HG03457 (cell line): ENCODE measurements at regions not wholly inside any gene's neighbourhood (a gene's known extent, or its start where the extent isn't known, plus 50 kb on each side); places are given as distances from the start of the nearest gene placed in this dataset.
"Not testable (repeated sequence)": the region's sequence is repeated elsewhere in the genome, so short reads cannot be mapped to it uniquely, and the experiment has no call there.

Experiments used
- ATAC-seq: cut with Tn5 transposase; IDR thresholded peaks from one replicate; pipeline ENCODE4 v1.9.1; 2021; ENCODE audit warnings: moderate number of reproducible peaks; ENCODE audit not compliant: unreplicated experiment

DNA sequence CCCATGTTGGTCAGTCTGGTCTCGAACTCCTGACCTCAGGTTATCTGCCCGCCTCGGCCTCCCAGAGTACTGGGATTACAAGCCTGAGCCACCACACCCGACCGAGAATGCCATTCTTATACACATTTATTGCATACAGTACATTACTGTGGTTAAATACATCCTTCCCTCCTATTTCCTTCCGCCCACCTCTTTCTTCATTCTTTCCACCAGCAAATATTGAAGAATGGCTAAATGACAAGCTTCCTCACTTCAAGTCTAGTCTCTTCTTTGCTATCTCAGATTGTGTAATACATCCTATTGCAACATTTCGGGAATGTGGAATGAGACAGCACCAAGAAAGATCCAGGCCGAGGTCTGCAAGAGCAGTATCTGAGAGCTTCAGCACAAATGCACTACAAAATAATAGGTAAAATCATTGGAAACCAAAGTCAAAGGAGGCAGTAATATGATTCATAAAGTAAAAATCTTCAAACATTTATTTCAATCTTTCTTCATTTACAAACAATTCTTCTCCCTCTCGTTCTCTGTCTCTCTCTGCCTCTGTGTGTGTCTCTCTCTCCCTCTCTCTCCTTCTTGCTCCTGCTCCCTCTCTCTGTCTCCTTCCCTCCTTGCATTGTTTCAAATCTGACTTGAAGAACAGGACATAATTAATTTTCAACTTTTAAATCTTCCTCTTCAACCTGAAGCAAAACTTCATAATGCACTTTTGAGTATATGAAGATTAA is 94.7 kb upstream of the TGFBR2 start:
- ATAC-seq: no peak

DNA sequence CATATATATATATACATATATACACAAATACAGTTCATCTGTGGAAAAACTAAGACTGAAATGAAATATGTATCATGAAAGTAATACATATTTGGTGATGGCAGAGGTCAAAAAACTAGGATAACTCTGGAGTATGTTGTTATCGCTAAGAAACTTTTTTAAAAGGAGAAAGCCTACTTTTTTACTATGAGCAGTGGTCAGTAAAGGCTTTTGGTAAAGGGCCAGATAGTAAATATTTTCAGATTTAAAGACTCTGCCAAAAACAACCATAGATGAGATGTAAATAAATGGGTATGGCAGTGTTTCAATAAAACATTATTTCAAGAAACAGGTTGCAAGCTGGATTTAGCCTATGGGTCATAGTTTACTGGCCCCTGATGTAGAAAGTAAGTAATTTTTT is 93.8 kb upstream of the TGFBR2 start:
- ATAC-seq: no peak

DNA sequence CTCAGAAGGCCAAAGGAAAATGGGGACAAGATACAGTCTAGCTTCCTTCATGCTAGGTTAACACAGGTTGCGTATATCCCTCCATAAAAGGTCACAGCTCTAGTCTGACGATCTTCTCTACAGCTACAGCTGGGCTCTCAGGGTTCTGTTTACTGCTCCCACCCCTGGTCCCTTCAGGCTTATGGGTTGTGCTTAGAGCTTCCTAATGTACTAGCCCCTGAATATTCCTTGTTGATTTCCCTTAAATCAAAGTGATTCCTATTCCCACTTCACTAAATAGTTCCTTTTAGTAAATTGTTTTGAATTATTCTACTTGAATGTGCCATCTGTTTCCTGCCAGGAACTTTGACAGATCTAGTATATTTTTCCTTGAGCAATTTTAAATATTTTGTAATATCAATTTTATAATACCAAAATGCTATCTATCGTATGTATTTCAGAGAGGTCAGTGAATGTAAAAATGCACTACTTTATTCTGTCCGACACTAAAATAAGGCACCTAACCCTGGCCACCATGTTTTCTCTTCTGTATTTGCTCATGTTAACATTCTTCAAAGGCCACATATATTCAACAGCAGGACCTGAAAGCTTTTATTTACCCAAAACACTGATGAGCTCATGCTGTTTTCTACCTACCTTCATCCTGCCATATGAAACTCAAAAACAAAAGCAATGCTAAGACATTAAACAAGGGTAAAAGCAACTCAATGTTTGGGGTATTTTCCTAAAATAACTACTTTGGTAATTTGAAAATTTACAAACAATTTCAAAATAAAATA is 92.8 kb upstream of the TGFBR2 start:
- no peak for ATAC-seq

DNA sequence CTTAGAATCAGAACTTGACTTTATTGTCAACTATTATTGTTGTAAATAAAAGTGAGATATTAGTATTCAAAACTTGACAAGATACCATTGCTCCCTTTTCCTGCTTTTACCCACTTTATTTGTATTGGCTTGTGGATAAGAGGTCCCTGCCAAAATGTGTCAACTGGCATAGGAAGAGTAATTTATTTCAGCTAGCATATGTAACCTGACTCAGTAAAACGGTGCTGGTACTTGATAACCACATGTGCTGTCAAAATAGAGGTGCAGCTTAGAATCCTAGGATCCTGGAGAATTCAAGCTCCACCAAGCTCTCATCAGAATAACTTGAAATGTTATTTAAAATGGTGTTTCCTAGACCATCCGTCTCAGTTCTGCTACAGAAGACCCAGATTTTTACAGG is 90.2 kb upstream of the TGFBR2 start:
- ATAC-seq: no peak

DNA sequence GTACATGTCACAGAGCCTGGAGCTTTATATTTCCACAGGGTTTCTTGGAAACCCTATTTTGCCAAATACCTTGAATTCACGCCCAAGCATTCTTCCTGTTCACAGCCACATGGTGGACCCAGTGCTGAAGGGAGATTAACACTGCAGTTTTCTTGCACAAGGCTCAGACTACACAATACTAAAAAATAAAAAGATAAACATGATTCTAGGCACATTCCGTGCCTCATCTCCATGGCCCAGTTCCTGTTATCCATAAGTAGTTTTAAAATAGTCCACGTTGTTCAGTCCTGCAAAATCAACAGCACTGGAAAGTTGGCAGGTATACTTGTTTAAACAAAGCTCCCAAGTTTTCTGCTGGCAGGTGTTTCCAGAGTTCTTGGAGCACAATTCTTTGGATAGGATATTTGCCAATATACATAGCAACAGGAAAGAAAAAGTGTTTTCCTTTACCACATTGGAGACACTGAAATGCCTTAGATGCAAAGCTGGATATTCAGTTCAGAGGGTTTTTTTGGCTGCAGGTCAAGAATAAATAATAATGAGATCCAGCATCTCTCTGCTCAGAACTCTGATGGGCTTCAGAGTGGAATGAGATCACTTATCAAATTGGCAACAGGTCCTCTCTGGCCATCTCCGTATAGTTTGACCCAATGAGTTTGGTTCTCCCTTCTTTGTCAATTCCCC is 88.1 kb upstream of the TGFBR2 start:
- ATAC-seq: no peak

DNA sequence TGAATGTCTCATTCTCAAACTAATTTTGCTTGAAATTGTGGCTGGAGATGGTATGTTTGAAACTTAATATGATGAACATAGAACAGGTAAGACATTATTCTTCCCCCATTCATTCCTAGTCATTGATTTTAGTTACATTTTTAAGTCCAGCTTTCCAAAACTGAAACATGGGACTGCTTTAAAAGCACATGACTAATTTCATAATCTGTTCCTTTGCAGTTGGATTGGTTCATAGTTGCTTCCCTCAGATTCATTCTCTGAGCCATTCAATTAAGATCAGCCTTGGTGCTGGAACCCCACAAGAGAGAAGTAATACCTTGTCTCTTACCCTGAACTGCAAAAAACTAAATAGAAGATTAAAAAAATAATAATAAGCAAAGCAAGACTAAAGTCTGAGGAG is 87.5 kb upstream of the TGFBR2 start:
- no peak for ATAC-seq

DNA sequence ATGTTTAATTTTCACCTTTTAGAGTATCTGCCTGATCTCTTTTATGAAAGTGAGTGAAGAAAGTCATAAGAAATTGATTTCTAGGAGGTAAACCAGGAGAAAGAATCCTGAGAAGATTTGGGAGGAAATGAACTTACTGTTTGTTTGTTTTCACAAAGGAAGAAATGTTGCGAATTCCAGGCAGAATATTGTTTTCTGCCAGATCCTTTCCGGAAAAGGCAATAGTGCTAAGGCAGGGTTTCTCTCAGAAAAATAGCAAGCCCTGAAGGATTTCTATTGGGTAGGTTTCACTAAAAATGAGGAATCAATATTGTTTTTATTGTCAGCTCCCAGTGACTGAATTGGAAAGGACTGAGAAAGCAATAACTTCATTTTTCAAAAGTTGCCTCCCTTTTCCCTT is 85.7 kb upstream of the TGFBR2 start:
- no peak for ATAC-seq

DNA sequence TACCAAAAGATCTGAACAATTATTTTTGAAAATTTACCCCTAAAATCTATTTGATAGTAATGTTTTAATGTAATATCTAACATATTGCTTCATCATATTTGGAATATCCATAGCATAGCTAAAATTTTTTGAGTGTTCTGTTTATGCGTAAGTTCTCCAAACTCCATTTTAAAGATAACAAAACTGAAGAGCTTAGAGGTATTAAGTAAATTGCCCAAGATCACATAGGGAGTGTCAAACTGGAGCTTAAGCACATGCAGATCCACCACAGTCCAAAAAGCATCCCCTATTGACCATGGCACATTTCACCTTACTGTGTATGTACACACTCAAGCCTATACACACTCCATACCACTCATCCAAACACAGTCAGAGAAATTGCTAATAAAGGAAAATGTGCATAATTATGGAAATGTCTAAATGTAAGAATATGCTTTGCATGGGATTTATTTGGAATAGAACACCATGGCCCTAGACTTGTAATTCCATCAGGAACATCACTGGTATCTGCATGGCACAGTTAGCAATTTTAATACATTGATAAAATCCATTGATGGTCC is 85.2 kb upstream of the TGFBR2 start:
- no peak for ATAC-seq

DNA sequence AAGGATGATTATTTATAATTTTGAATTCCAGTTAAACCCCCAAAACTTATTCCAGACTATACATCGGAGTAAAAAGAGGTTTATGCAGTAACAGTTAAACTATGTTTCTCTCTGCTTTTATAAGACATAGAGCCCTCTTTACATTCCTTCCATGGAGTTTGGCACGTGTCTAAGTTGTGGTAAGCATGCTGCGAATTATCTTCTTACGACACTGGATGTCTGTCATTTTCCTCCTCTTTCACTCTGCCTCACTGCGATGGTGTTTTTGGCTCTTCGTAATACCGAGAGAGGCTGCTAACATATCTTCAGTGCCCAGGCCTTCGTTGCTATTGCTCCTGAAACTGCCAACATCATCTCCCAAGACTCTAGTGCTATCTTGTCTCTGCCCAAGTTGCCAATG is 83.9 kb upstream of the TGFBR2 start:
- no peak for ATAC-seq

DNA sequence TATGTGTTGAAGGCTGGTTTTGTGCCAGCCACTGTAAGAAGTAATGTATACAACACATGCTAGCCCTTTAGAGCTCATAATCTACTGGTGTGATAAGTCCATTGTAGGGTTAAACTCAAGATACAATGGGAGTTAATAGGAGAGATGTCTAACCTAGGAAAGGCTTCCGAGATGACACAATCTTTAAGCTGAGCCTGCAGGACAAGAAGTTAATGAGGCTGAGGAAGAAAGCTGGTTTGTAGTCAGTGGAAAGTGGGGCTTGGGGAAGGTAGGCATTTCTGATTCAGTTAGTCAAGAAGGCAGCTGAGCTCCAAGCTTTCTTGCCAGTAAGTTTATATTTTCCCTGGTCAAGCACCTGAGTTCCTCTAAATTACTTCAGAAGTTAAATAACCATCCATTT is 83.0 kb upstream of the TGFBR2 start:
- ATAC-seq: no peak

DNA sequence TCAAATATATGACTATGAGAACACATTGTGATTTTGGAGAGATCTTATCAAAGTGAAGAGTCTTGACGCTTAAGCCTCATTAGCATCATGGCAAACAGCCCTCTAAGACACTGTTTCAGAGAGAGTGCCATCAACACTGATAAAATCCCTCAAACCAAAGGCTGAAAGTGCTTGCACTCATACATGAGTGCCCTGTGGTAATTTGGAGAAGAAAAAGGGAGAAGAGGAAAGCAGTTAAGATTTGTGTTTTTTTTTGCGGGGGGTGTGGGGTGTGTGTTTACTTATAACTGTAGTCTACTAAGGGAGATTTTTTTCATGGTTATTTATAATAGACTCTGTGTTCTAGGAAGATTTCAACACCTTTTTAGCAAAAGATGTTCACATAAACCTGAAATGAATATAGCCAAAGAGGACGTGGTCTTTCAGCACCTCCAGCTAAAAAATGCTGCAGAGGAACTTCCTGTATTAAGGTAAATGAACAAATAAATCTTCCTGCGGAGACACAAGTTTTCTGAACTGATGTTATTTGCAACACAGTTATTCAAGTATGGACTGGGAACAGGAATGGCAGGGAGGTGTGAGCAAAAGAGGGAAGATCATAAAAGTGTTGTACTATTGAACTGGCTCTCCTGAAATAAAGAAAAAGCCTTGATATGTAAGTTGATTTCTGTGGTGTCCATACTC is 81.9 kb upstream of the TGFBR2 start:
- no peak for ATAC-seq

DNA sequence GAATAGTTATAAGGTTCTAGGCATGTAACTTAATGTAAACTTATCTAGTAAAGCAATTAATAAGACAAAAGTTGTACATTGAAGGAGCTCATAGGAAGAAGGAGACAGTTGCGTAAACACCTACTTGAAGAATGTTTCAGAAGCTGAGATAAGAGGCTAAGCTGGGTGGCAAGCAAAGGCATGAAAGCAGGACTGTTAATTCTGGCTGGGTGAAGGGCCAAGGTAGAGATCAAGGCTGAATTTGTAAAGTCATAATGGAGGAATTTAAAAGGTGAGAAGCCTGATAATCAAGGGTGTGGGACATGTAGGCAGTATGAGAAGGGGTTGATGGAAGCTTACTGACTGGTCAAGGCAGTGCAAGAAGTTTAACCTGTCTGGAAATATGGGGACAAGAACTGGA is 80.4 kb upstream of the TGFBR2 start:
- no peak for ATAC-seq

DNA sequence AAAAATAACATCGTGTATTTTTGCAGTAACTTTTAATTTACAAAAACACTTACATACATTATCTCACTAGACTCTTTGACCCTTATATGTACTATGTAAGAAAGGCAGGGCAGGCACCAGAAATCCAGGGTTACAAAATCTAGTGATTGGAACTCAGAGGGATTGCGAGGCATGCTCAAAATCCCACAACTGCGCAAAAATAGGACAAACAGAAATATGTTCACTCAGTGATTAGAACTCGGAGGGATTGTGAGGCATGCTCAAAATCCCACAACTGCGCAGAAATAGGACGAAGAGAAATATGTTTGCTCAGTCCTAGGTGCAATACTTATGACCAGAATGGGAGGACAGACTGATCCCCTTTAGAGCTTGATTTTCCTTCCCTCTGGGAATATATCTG is 79.2 kb upstream of the TGFBR2 start:
- ATAC-seq: no peak

DNA sequence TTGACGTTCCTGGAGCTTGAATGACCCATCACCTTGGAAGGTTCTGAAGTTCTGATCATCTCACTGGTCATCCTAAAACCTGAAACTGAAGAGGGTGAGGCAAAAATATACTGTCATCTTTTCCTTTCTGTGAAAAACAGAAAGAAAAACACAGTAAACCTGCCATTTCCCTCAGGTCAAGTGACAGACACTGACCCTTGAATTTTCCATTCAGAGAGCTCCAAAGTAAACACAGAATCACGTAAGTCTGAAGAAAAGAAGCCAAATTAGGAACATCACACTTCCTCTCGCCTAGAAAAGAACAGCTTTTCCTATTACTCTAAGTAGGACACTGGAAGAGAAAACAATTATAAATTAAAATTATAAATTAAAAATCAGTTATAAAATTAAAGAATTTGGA is 78.7 kb upstream of the TGFBR2 start:
- no peak for ATAC-seq

DNA sequence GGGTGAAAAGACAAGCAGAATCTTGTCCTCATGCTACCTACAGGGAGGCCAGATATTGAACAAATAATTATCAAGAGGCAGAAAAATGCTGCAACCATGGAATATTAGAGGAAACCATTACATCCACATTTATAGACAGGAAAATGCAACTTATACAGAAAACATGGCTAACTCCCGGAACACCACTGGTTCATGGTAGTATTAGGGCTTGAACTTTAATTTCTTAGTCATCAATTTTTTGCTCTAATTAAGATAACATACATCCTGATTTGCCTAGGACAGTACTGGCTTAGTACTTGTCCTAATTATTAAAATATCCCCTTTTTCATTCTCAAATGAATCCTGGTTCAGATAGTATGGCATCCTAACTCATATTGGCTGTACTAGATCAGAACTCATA is 76.3 kb upstream of the TGFBR2 start:
- ATAC-seq: no peak

DNA sequence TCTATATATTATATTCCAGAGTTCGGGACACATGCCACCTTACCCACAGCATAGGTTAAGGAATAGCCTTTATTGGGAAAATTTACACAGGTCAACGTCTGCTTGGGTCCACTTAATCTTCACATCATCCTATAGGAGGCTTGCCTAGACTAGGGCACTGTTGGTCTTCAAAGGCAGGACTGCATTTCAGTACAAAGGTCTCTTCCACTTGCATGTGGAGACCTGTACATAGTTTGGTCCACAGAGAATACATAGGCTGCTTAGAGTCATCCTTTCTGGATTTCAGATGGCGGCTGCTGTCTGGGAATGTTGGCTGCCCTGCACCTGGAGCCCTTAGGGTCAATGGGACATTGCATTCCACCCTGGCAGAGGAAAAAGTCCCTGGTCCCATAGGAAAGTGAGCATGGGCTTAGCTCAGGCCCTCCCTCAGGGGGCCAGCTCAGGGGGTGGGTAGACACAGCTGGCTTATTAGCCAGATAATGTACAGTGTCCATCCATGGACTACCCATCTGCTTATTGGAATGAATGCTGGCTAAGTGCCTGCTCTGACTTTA is 75.3 kb upstream of the TGFBR2 start:
- ATAC-seq: no peak

DNA sequence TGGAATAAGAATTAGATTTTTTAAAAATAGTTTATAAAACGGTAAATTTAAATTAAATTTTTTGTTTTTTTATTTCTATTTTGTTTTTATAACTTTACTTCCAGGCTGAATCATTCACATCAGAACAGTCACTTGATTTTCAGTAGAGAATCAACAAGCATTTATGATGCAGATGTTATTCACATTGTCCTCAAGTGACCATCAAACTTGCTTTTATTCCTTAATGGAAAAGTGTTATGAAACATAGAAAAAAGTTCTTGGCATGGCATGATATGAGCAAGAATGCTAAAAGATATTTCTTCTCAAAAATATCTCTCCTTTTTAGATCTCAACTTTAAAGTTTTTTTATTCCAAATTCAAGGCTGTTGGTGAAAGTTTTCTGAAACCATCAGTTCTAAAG is 70.9 kb upstream of the TGFBR2 start:
- no peak for ATAC-seq

DNA sequence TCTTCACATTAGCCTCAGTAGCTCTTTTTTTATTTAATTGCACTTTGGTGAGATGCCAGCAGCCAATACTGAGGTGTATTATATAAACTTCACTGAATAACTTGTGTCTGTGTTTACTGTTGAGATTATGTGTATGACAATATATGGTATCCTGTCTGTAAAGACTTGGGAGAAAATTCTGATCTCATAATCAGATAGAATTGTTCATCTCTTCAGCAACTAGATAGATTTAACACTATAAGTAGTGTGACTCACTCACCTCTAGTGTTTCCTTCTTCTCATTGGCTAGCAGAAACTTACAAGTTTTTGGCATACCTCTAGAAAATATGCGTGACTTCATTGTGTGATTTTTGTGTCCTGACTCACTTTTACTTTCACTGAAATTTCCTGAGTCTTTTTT is 67.6 kb upstream of the TGFBR2 start:
- no peak for ATAC-seq

DNA sequence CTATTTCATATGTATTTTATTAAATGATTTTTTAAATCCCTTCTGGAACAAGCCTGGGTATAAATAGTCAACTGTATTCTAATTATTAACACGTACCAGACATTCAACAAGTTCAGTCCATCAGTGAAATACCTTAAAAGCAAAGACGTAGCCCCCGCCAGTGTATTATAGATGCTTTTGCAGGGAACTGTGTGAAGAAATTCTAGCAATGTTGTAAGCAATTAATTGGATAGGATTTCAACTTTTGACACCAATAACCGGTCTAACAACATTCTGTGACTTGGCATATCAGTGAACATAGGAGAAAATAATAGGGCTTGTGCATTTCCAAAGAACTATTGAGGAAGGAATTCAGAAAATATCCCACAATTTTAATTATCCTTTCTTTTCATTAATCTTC is 67.2 kb upstream of the TGFBR2 start:
- ATAC-seq: no peak

DNA sequence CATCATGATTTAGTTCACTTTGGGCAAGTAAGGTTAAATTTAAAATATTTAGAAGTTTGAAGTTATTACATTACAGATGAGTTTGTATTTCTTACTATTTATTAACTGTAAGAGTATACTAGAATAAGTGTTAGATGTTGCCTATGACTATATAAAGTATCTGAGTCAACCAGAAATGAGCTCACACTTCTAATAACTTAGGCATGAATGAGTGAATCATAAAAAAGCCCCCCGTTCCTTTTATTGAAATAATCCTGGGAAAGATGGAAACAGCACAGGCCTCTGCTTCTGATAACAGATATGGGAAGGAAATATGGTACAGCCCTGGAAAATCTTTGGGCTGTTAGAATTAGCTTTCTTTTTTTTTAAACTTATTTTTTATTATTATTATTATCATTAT is 66.6 kb upstream of the TGFBR2 start:
- no peak for ATAC-seq

DNA sequence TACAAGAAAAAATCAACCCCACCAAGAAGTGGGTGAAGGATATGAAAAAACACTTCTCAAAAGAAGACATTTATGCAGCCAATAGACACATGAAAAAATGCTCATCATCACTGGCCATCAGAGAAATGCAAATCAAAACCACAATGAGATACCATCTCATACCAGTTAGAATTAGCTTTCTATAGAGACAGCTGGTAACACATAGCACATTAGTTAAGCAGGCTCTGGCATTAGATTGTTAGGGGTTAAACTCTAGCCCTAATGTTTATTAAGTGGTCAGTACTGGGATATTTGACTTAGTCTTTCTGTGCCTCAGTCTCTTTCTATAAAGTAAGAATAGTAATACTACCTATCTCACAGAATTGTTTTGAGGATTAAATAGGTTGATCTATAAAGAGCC is 65.2 kb upstream of the TGFBR2 start:
- ATAC-seq: not testable (repeated sequence)
